GM18499 (cell line): ENCODE measurements at regions not wholly inside any gene's neighbourhood (a gene's known extent, or its start where the extent isn't known, plus 50 kb on each side); places are given as distances from the start of the nearest gene placed in this dataset.
"Not testable (repeated sequence)": the region's sequence is repeated elsewhere in the genome, so short reads cannot be mapped to it uniquely, and the experiment has no call there.

ENCODE experiments used
- ATAC-seq: cut with Tn5 transposase; IDR thresholded peaks from one replicate; pipeline ENCODE4 v1.9.1; 2021; ENCODE audit warnings: moderate number of reproducible peaks; ENCODE audit not compliant: insufficient read depth, unreplicated experiment

- not testable (repeated sequence) for ATAC-seq
Measured at GRCh38 chr9:62145648-62146047, 955.8 kb downstream of the SPATA31A7 start.
